ENCODE measurements at regions not wholly inside any gene's neighbourhood (a gene's known extent, or its start where the extent isn't known, plus 50 kb on each side); places are given as distances from the start of the nearest gene placed in this dataset.

DNA sequence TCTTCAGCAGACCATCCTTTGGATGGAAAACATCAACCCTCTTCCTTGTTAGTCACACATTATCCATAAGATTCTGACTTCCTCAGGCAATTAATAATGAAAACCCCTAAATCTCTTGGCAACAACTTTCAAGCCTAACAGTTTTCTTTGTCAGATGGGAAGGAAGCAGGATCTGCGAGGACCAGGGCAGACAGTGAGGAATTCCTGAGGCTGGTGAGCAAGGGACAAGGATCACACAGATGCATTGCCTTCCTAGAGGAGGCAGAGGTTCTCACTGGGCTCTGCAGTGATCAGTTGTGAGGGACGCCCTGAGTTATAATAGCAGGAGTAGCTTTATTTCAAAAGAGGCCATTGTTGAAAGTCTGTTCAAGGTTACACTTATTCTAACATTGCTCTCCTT, 195.4 kb downstream of the SLIT2 start:
- no peak for DNase-seq (ENCODE audit: low read depth, low spot score)

DNA sequence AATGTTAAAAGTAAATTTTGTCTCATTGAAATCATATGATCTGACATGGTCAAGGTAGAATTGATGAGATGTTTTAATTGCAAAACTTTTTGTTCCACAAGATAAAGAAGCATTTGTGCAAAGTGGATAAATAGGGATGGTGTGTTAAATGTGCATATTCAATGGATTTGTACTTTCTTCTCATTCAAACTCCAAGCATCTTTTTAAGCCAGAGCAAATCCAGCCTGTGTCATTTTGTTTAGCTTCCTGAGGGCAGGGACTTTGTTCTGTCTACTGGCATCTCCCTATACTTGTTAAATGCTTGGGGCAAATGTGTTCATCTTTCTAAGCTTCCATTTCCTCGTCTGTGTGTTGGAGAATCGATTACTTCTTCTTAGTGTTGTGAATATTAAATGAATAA, 200.3 kb downstream of the SLIT2 start:
- no peak for DNase-seq (ENCODE audit: low read depth, low spot score)

DNA sequence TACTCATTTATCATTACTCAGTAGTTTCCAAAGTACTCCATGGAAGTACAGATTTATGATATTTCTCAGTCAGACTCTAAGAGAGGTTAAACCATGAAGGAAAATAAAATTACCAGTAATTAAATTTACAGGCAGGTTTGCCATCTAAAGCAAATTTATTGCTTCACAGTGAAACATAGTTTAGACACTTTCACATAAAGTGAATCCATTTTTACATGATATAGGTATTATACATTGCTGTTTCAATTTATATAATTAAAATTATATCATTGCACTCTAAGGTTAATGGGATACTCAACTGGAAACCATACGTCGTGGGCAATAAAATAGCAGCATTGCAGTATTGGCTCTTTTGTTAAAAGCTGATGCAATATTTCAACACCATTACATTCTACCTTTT, 202.8 kb downstream of the SLIT2 start:
- DNase-seq (ENCODE audit: low read depth, low spot score), result no peak

DNA sequence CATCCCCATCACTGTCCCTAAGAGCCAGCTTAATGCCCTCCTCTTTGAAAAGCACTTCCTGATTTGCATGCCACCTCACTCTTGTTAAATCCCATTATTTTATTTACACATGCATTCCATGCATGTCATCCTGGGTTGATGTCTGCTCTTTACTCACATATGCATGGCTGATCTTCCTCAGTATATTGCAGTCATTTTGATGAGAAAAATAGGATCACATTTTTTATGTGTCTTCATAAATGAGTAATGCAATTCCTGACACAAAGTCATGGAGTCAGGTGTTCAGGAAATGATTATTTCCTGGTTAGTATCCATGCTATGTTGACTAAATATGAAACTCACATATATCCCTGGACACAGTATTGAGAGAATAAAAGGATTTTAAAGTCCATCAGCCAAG, 204.7 kb downstream of the SLIT2 start:
- DNase-seq (ENCODE audit: low read depth, low spot score), result no peak

DNA sequence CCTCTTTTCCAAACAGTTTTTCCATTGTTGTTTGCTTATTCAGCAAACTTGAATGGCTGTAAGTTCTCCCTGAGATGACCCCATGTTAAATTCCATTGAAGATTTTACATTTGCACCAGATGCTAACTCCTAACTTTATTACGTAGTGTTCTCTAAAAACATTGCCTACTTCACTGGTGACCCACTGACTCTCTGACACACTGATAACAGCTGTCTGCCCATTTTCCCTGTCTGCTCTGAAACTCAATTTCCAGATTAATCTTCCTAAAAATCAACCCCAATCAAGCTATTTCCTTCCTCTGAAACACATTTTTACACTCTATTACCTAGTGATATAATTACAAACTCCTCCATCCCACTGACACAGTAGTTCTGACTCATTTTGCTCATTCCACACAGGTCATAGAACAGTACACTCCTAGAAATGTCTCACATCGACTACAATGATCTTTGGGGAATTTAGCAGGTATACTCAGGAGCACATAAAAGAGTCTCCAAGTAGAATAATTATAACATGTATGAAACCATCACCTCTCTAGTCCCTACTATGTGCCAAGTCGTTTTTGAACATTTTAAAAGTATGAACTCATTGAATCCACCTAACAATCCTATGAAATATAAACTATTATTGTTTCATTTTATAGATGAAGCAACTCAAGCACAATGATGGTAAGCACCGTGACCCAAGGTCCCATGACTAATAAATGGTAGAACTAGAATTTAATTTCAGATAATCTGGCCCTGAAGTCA, 210.9 kb downstream of the SLIT2 start:
- DNase-seq (ENCODE audit: low read depth, low spot score), result no peak

DNA sequence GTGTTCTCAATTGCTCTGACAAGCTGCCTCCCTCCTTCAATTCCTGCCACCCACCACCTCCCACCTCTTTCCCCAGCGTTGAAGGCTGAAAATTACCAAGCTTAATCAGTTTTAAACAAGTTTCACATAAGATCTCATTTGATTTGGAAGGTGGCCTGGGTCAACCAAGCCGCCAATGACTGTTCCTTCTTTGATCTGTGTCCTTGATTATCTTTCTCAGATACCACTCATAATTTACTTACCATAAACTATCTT, 211.4 kb downstream of the SLIT2 start:
- no peak for DNase-seq (ENCODE audit: low read depth, low spot score)

- DNase-seq (ENCODE audit: low read depth, low spot score), result no peak
These were observed 212.7 kb downstream of the SLIT2 start for GRCh38 chr4:20464381-20464780.

GRCh38 chr4:20474119-20474518, 222.4 kb downstream of the SLIT2 start:
- DNase-seq (ENCODE audit: low read depth, low spot score), result no peak

- DNase-seq (ENCODE audit: low read depth, low spot score), result no peak
These were observed 221.8 kb upstream of the PACRGL start for GRCh38 chr4:20478412-20478811.

DNA sequence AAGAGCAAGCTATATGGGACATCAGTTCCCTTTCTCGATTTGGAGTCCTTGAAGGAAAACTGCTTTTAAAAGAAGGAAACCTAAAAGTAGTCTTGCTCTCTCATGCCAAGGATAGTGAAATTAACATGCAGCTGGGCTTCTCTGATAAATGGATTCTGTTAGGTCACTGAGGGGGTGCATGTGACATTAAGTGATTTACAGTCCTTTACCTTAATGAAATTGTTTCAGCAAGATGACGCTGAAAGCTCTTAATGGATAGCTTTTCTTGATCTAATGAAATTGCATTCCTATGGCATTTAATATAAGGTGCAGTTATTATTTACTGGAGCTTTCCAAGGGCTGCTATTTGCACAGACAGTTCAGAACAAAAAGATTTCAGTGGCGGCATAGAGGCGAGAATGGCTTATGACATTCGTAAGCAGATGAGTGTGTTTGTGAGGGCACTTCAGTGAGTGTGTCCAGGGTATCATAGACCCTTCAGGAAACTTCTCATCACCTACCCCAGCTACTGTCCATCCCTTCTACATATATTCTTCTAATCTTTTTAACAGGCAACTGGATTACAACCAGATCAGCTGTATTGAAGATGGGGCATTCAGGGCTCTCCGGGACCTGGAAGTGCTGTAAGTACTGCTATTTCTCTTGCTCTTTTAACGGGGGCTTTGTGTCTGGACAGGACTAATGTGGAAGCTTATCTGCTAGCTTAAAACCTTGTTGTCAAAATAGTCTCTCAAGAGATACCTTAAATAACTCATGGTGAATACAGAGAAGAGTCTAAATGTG, 219.9 kb upstream of the PACRGL start:
- peak; percentile 1 for DNase-seq (ENCODE audit: low read depth, low spot score)

DNA sequence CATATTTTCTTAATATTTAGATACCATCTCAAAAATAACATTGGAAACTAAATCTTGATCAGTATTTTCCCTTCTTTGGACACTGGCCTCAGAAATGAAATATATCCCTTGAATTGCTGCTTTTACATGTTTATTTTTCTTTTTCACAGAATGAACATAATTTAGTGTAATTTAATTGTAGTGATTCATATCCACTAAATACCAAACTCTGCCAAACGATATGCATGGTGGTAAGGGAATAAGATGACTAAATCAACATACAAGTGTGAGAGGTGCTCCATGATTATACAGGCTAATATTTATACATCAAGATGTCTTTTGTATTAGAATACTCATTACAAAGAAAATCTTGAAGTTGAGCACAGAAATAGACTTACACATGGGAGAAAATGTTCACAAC, 216.8 kb upstream of the PACRGL start:
- no peak for DNase-seq (ENCODE audit: low read depth, low spot score)

- DNase-seq (ENCODE audit: low read depth, low spot score), result no peak
These were observed 213.8 kb upstream of the PACRGL start for GRCh38 chr4:20486433-20486832.

- no peak for DNase-seq (ENCODE audit: low read depth, low spot score)
These were observed 212.8 kb upstream of the PACRGL start for GRCh38 chr4:20487446-20487845.

- DNase-seq (ENCODE audit: low read depth, low spot score), result no peak
These were observed 212.4 kb upstream of the PACRGL start for GRCh38 chr4:20487852-20488251.

GRCh38 chr4:20490734-20491133, 209.5 kb upstream of the PACRGL start:
- DNase-seq (ENCODE audit: low read depth, low spot score), result no peak

- no peak for DNase-seq (ENCODE audit: low read depth, low spot score)
These were observed 206.4 kb upstream of the PACRGL start for GRCh38 chr4:20493761-20494353.

DNA sequence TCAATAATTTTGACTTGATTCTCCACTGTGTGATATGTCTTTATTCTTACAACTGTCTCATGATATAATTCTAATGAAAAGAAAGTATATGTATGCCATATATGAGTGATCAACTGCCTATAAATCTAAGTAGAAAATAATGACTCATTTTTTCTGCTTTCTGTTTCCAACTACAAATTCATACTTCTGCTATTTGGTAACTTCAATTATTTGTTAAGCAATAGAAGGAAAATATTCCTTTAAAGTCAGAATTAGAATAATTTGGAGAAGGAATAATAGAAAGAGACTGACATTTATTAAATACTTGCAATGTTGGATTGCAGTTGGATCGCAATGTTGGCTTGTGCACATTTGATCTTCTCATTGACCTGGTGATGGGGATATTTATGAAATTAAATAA, 204.2 kb upstream of the PACRGL start:
- no peak for DNase-seq (ENCODE audit: low read depth, low spot score)

DNA sequence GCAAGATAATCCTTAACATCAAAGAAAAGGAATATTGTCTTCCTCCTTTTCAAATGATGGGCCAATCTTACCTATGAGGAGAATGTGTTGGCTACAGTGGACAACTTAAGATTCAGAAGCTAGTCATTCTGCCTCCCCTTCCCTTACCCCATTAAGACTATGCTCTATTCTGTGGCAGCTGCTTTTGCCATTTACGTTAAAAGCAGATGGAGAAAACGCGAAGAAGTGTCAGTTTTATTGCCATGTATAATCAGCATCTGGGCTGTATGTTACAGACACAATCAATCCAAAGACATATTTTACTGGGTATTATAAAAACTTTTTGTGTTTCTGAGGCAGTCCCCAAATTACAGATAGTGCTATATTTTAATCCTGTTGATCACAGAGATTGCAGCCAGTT, 196.1 kb upstream of the PACRGL start:
- DNase-seq (ENCODE audit: low read depth, low spot score), result no peak

DNA sequence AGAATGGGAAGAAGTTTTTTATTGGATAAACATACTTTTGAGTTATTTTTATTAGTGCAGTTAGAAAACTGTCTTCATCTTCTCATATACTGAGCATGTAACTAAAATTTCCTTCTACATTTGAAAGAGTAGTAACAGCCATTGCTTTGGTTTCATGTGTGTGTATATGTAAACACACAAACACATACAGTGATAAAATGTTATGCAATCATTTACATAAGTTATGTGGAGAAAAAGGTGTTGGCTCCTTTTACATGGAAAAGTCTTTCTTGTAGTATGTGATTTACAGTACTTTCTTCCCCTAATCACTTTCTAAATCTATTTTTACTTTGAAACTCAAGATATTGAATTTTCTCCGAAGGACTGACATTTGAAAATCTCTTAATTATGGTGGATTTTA, 194.3 kb upstream of the PACRGL start:
- no peak for DNase-seq (ENCODE audit: low read depth, low spot score)

GRCh38 chr4:20506827-20507226, 193.4 kb upstream of the PACRGL start:
- DNase-seq (ENCODE audit: low read depth, low spot score), result no peak

DNA sequence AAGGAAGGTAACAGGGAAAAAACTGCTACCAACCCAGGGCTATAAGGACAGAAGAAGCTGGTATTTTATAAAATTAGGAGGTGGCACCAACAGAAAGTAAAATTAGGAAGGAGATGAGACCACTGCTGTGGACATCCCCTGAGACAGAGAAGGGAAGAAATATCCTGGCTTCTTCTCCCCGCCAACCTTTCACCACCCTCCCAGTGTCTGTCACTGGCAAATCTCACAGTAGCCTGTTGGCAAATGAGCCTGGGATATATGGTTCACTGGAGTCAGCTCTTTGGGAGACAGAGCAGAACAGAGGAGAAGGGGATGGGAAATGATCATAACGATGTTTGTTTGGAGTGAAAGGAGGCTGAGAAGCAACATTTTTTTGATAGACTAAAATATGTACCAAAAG, 190.9 kb upstream of the PACRGL start:
- no peak for DNase-seq (ENCODE audit: low read depth, low spot score)

DNA sequence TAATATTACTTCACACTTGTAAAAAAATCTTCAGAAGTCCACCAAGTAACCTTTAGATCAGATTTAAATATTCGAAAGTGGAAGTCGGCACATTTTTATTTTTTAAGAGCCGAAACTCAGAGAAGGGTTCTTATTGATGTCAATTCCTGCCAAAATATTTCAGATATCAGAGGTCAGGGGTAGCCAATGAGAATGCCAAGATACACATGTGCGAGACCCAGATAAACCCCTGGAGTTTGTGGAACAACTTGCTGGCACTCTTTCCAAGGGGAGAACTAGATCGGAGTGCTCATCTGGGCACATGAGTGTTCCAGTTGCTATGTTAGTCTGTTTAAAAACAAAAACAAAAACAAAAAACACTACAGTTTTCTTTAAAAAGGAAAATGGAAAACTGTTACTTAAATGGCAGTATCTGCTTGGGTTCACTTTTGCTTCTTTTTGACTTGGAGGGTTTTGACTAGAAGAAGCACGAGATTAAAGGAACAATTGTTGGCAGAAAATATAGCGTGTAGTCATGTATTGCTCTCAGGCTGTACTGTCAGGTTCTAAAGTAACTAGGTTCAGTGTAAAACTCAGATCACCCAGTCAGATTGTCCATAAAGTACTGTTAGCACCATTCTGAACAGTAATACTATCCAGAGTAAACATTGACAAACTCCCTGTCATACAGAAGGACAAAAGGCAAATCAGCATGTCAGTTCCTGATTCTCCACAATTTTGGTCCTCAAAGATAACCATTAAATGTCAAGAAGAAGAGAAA, 188.0 kb upstream of the PACRGL start:
- DNase-seq (ENCODE audit: low read depth, low spot score), result no peak
